ENCODE measurements at regions not wholly inside any gene's neighbourhood (a gene's known extent, or its start where the extent isn't known, plus 50 kb on each side); places are given as distances from the start of the nearest gene placed in this dataset.
A peak's percentile ranks its signal among the peaks of the same experiment; 100 is the strongest.

DNA sequence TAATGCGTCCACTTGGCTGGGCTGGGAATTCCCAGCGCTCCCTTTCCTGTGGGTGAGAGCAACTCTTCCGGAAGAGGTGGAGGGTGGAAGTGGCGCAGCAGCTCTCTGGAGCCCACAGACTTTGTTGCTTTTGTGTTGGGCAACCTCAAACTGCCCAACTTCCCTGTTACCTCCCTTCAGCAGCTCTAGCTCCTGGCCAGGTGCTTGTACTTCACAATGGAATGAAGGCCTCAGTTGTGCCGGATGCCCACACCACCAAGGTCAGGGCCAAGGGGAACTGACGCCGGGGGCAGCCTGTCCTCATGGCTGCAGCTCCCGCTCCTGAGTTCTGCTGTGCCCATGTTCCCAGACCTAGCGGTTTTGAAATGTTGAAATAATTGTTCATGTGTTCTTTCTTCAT lies 322.9 kb downstream of the GALR1 start:
- no peak for DNase-seq (ENCODE audit: low read depth)

DNA sequence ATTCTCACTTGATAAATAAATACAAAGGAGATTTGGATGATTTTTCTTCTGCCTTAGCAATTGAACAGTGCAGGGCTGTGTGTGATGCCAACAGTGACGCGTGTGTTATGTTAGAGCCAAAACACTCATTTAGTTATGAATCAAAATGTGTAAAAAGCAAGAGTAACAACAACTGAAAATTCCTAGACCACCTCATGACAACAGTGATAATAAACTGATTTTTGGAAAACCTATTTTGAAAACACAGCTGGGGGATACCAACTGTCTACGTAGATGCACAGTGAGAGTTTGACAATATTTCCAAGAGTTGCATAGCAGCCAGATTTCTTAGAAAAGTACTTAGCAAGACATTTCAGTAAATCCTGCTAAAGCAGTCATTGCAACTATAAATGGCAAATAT lies 323.9 kb downstream of the GALR1 start:
- DNase-seq (ENCODE audit: low read depth) = no peak

DNA sequence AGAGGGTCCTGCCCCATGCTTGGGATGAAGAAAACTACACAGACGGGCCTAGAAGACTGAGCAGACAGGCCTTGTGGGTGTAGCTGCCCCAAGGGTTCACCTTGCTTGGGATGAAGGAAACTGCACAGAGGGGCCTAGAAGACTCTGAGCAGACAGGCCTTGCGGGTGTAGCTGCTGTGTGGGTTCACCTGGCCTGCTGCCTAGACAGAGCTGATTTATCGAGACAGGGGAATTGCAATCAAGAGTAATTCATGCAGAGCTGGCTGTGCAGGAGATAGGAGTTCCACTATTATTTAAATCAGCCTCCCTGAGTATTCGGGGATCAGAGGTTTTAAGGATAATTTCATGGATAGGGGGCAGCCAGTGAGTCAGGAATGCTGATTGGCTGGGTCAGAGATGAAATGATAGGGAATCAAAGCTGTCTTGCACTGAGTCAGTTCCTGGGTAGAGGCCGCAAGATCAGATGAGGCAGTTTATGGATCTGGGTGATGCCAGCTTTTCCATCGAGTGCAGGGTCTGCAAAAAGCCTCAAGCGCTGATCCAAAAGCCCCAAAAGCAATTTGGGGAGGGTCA lies 341.4 kb downstream of the GALR1 start:
- DNase-seq (ENCODE audit: low read depth) = no peak

DNA sequence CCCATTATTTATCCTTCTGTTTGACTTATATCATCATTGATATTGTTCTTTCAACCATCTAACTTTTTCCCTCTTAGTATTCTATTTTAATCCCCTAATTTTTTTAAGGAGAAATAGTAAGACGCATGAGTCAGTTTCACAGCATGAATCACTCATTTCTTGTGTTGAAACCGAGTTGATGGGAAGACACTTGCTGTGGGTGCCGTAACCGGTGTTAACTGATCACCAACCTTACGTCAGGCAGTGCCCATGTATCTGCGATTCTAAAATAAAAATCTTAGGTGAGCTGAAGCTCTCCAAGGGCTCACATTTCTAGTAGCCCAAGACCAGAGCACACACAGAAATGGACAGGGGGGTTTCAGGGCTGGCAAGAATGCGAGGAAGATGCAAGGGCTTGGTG lies 348.1 kb downstream of the GALR1 start:
- no peak for DNase-seq (ENCODE audit: low read depth)

DNA sequence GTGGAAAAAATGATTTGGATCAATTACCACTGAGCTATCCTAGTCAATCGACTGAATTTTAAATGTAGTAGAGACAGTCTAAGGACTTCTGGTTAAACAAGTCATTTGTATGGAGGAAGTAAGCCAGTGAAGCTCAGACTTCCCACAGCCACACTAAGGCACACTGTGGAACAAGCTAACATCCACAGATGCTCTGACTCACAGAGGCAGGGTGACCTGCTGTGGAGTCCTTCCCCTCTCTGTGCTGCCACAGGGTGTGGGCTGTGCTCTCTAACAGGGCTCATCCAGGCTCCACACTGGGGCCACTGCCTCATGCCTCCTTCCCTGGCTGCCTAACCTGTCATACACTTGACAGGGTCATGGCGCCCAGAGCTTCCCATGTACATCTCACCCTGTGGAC lies 351.0 kb downstream of the GALR1 start:
- DNase-seq (ENCODE audit: low read depth) = no peak

DNA sequence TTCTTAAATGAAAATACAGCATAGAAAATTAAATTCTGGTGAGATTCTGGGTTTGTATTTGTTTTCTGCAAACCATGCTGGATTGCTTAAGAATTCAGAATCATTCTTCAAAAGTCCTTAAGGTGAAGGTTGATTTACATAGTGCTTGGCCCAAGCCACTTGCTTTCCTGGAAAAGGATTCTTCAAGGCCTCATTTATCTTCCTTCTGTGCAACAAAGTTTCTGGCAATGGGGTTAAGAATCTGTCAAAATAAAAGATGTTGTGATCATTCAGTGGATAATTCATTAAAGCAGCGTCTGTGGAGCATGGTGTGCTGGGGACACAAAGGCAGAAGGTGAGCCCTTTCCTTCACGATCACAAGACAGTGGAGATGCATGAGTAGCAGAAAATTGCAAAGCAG lies 351.9 kb downstream of the GALR1 start:
- DNase-seq (ENCODE audit: low read depth) = no peak

DNA sequence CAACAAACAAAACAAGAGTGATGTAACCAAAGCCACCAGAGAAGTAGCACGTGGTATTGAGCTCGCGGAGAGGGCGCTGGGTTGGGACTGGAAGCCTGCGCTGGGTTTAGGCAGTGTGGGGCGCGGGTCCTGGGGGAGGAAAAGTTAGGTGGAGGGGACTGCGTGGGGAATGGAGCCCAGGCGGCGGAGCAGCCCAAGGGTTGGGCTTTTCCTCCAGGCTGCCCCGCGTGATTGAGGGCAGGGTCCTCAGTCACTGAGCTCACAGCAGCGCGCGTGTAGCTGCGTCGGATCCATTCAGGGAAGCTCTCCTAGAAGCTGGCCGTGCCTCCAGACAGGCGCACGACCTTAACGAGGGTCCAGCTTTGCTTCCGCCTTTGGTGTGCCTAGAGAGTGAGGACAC lies 357.4 kb downstream of the GALR1 start:
- no peak for DNase-seq (ENCODE audit: low read depth)

DNA sequence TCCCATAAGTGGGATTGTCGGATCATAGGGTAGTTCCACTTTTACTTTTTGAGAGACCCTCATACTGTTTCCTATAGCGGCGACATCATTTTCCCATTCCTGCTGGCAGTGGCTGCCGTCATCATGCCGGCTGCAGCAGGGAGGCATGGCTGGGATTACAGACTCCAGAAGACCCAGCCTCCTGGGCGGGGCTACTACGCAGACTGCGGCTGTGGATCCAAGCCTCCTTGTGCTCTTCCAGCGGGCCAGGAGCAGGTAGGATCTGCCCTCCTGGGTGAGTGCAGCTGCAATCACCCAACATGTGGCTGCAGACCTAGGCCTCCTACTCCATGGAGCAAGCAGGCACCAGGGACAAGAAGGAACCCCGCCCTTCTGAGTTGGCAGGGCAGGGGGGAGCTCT lies 359.2 kb downstream of the GALR1 start:
- DNase-seq (ENCODE audit: low read depth) = no peak

DNA sequence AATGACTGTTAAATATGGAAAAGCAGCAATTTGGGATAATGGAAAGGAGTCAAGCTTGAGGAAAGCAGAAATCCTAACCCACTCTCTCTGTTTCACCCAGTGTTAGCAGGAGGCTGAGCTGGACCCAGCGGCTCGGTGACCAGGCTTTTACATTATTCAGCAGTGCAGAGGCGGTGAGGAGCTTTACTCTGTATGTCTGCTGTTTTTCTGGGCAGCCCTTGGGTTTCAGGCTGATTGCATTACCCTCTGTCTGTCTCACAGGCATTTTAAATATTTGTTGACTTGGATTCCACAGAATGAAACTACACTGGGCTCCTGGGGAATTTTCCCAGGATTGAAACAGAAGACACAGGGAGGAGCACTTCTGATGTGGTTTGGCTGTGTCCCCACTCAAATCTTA lies 368.0 kb downstream of the GALR1 start:
- no peak for DNase-seq (ENCODE audit: low read depth)

DNA sequence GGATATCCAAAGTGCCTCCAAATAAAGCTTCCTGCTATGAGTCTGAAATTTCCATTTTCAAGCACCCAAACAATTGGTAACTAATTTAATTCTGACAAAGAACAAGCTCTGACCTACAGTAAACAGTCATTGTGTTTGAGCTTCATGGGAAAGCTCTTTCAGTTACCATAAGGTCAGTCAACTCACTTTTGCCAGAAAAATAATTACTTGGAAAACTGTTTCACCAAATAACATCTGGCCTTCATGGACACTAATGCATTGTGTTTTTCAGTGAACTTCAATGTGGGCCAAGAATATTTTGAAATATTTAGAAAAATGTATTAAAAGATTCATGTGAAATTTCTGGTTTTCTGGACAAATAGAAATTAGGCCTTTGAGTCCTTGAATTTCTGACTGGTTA lies 369.9 kb downstream of the GALR1 start:
- no peak for DNase-seq (ENCODE audit: low read depth)

DNA sequence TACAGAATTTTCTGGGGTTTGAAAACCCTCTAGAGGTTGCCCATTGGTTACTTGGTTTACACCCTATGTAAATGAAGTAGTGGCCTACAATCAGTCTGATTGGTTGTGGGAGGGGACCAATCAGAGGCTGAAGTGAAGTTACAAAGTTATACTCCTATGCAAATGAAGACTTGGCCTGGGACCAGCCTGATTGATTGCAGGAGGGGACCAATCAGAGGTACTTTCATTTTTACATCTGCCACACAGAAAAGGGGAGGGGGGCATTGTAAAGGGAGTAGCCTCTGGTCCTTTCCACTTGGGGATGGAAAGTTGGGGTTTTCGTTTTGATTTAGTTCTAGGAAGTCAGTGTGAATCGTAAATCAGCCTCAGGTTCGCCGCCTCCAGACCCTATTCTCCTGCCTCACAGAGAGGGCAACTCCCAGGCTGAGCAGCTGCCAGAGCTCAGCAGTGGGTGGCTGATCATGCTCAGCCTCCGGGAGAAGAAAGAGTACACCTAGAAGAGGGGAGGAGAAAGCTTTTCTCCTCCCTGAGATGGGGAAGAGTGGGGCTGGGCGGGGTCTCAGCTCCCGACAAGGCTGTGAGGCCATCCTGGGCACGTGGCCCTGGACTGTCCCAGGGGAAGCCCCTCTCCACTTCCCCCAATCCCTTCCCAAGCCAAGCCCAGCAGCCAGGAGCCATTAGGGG lies 372.5 kb downstream of the GALR1 start:
- DNase-seq (ENCODE audit: low read depth) = peak; percentile 49

DNA sequence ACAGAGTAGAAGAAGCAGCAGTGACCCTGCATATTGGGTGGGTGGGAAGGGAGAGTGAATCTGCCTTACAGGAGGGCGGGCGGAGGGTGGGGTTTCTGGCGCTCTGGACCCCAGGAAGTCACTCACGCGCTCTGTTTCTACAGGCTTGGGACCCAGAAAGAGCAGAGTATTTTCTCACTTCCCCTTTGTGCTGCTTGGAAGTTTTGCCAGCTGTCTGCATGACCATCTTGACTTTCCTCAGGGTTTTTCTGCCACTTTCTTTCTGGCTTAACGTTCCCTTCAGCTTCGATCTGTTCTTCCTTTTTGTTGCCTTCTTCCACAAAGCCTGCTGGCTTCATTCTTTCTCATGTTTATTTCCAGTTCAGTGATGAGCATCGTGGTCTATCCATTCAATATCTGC lies 383.1 kb downstream of the GALR1 start:
- no peak for DNase-seq (ENCODE audit: low read depth)

DNA sequence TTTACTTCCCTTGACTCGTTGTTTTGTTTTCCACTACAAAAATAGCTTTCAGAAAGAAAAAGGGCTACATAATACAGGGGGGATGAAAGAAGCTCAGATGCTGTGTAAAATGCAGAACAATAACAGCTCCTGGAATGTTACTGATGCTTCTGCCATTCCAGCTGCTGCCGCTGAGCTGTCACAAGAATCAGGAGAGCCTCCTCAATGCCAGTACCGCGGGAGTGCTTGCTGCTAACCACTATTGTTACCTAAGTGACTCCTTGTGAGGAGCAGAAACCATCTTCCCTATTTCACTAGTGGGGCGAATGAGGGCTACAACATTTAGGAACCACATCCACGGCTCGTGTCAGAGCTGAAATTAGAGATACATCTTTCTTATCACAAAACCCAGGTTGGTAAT lies 384.8 kb downstream of the GALR1 start:
- DNase-seq (ENCODE audit: low read depth) = no peak

DNA sequence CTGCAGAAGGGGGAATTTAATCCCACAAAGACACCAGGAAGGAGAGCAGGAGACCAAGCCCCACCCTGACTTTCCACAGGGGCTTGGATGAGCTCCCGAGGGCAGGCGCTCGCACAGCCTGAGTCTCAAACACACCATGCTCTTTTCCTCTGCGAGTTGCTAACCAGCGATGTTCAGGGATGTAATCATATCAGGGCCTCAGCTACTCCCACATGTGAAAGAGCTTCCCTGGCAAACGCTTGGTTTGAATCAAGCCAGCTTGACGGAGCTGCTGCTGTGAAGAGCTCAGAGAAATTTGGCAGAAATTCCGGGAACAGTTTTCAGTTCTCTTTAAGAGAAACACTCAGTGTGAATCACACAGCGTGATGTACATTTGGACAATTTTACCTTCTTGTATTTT lies 385.8 kb downstream of the GALR1 start:
- DNase-seq (ENCODE audit: low read depth) = no peak

DNA sequence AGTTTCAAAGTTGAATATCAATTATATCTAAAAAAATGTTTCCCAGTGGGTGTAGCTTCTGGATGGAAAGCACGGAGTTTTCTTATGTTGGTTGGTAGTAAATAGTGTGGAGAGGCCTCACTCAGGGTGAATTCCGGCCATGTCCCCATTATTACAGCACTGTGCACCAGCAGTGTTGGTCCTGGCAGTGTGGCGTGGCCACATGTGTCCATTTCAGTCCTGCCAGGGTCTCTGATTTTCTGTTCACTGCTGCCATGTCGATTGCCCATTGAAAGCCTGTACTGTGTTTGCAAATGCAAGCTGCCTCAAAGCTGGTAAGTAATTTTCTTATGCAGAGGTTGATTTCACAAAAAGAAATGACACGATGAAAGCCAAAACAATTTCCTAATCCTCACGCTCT lies 386.2 kb downstream of the GALR1 start:
- no peak for DNase-seq (ENCODE audit: low read depth)

DNA sequence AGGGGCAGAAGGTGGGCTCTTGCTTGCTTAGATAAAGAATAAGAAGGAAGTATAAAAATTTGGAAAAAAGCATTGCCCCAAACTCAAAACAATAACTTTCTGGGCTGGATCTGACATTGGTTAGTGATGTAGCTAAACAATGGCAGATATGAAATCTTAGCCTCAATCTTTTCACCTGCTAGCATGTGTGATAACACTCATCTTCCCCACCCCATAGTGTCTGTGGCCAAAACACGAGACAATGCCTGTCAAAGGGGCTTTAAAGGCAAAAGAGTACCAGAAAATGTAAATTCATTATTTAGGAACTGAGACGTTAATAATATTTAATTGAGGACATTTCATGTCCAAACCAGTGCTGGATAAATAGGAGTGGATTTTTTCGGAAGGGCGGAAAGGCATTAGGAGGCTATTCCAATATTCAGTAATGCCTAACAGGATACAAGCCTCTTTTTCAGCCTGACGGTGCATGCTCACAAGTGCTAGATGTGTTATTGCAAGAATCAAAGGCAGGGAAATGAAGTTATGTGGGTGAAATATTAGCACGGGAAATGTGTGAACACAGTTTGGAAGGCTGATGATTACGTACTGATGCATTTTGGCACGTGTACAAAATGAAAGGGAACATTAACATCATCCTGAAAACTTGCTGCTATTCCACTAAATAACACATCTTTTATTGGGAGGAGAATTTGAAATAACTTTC lies 395.7 kb downstream of the GALR1 start:
- DNase-seq (ENCODE audit: low read depth) = no peak

DNA sequence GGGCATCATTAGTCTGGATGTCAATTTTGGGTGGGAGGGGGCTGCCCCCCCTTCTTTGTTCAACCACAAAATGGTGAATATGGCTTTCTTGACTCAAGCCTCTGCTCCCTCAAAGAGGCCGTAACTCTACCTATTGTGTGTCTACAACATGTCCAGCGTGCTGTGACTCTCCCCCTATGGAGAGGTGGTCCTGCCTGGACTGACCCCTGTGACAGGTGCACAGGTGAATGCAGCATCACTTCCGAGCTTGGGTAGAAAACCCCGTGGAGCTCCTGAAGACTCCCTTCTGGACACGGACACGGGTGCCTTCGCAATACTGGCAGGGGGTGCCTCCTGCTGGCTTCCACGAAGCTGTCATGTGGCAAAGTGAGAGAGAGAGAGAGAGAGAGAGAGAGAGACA lies 397.8 kb downstream of the GALR1 start:
- DNase-seq (ENCODE audit: low read depth) = no peak

DNA sequence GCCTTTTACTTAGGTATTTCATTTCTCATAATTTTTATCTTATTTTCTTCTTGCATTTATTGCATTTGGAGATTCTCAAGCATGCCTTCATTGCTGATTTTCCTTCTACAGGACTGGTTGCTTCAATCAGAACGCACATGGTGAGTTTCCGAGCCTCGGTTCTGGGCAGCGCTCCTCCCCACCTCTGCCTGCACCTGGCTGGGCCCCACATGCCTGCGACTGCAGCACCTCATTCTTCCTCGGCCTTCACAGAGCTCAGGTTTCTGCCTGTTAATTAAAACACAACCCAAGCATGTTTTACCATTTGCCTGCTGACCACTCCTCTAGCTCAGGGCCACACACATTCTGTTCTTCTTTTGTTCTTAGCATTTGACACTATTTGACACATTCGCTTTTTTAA lies 398.8 kb downstream of the GALR1 start:
- no peak for DNase-seq (ENCODE audit: low read depth)

DNA sequence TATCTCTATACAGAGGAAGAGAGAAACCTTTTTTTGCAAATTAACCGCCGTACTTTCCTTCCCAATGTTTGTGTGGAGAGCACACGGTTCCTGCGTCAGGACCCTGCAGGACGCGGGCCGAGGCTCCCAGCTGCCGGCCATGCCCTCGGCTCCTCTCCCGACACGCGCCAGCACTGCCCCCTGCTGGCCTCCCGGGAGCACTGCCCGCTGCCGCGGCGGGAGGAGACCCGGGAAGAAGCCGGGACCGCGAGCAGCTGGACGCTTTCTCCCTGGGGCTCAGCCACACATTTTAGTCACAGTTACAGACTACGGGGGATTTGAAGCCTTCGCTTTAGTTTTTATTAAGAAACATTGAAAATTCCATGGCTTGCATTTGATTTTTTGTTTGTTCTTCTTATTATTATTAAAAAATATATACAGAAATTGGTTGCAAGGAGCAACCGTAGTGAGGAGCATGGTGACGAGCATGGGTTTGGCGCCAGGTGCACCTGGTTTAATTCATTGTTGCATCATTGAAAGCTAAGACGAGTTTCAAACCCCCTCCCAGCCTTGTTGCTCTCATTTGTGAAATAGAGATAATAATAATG lies 401.2 kb downstream of the GALR1 start:
- DNase-seq (ENCODE audit: low read depth) = peak; percentile 24

DNA sequence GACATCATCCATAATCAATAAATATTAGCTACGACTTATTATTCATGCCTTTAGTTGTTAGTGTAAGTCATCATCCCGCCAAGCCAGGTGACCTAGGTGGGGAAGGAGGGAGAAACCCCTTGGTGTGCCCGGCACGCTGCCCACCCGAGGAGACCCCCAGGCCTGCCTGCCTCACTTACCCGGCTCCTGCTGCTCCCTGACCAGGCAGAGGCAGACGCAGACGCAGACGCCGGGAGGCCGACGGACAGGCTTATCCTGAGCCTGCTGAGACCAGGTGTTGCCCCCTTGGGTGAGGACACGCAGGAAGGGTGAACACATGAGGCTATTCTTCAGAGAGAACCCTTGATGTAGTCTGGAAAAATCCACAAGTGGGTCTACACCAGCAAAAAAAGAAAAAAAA lies 401.8 kb downstream of the GALR1 start:
- no peak for DNase-seq (ENCODE audit: low read depth)

DNA sequence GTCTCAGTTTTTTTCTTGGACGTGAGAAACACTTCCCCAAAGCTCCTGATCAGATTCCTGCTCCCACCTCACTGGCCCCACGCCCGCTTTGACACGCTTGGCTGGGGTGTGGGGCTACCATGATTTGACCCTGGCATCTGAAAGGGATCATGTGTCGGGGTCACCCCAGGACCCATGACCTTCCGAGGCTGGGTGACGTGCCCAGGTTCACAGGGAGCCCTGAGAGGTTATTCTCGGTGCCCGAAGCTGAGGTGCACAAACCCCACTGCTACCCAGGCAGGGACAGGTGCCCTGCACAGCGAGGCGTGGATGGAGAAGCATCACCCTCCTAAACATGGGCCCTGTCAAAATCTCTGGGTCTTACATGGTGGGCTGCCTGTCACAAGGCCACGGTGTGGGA lies 404.1 kb downstream of the GALR1 start:
- DNase-seq (ENCODE audit: low read depth) = no peak

DNA sequence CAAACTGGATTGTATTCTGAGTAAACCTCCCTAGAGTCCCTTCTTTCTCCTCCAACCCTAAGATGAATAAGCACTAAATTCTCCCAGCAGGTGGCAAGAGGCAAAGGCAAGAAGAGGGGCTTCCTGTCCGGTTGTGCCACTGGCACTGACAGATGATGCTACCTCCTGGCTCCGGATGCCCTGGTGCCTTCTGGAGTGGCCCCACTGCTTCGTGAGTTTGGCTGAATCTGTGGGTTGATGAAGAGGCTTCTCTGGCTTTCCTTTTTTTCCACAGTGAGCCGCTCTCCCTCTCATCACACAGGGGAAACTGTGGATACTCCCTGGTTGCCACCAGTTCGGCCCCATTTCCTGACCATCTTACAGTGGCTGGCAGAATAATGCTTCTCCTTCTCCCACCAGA lies 404.7 kb downstream of the GALR1 start:
- DNase-seq (ENCODE audit: low read depth) = no peak

DNA sequence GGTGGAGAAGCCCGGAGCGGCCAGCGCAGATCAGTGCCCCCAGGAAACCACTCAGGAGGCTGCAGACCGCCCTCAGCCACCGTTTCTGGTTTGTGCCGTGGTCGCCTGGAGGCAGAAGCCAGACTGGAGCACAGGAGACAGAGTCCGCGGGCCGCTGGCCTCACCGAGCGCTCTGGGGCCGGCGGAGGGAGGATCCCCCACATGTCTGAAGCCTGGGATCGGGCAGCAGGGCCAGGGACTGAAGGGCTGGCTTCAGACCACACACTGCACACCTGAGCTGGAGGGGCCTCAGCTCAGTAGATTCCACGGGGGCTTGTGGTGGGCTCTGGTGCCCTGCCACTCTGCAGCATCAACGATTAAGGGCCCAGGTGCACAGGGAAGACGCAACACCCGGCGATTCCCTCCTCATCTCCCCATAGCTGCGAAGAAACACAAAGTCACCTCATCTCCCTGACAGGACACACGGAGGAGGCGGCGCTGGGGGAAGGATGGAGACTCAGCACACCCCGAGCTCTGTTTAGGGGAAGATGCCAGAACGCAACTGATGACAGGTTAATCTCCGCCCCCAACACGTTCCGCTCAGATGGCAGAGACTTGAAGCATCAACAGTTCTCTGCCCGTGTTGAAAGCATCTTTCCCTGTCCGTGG lies 408.1 kb downstream of the GALR1 start:
- DNase-seq (ENCODE audit: low read depth) = no peak

All from M059J (cell line).